Ishikawa (cell line): ENCODE measurements at regions not wholly inside any gene's neighbourhood (a gene's known extent, or its start where the extent isn't known, plus 50 kb on each side); places are given as distances from the start of the nearest gene placed in this dataset.

Experiments used
- MAX ChIP-seq: IDR thresholded peaks from 2 replicates; pipeline ENCODE4 v1.6.1; 2012
- NFIC ChIP-seq: IDR thresholded peaks from 2 replicates; pipeline ENCODE4 v1.6.1; 2012
- TAF1 ChIP-seq: IDR thresholded peaks from 2 replicates; pipeline ENCODE4 v1.6.1; 2012; ENCODE audit warnings: low read depth, mild to moderate bottlenecking
- YY1 ChIP-seq: IDR thresholded peaks from 2 replicates; pipeline ENCODE4 v1.6.1; 2012; ENCODE audit warnings: low read depth
- ZBTB7A ChIP-seq: IDR thresholded peaks from 2 replicates; pipeline ENCODE4 v1.6.1; 2012; ENCODE audit warnings: low read depth

- TF ChIP-seq NFIC (no peak), ZBTB7A (no peak), MAX (no peak), TAF1 (no peak), YY1 (no peak)
Measured at GRCh38 chr18:40453903-40454302, 1501.1 kb upstream of the PIK3C3 start.
